Suprapubic skin (tissue), 4 donors: ENCODE measurements at regions not wholly inside any gene's neighbourhood (a gene's known extent, or its start where the extent isn't known, plus 50 kb on each side); places are given as distances from the start of the nearest gene placed in this dataset.

Experiments
- DNase-seq, 2 donors: peaks; one replicate each; pipeline ENCODE4 v3.0.0-alpha.2; 2019; ENCODE audit warnings: low spot score in 2 of 2
- H3K27ac ChIP-seq: fragments of 200-600 bp; sonication (generic); one replicate; pipeline ENCODE4 v1.5.1; 2019
- H3K27me3 ChIP-seq: fragments of 200-600 bp; sonication (generic); one replicate; pipeline ENCODE4 v1.5.1; 2019
- H3K36me3 ChIP-seq: fragments of 200-600 bp; sonication (generic); one replicate; pipeline ENCODE4 v1.5.1; 2019
- H3K4me1 ChIP-seq: fragments of 200-600 bp; sonication (generic); one replicate; pipeline ENCODE4 v1.5.1; 2019
- H3K4me3 ChIP-seq: fragments of 200-600 bp; sonication (generic); one replicate; pipeline ENCODE4 v1.5.1; 2019; ENCODE audit warnings: mild to moderate bottlenecking
- H3K9me3 ChIP-seq: fragments of 200-600 bp; sonication (generic); one replicate; pipeline ENCODE4 v1.5.1; 2019
- EP300 ChIP-seq: sonication (generic); formaldehyde crosslinking; IDR thresholded peaks from one replicate; pipeline ENCODE4 v1.6.1; 2017; ENCODE audit warnings: antibody characterized with exemption
- POLR2A ChIP-seq, 2 donors: fragments of 450-650 bp; IDR thresholded peaks; one replicate each; pipeline ENCODE4 v1.6.1; 2017; ENCODE audit warnings: antibody characterized with exemption in 2 of 2, mild to moderate bottlenecking in 2 of 2, moderate library complexity in 2 of 2
- POLR2AphosphoS5 ChIP-seq, 3 donors: sonication (generic); formaldehyde crosslinking; IDR thresholded peaks; one replicate each; pipeline ENCODE4 v1.6.1; 2017; ENCODE audit warnings: antibody characterized with exemption in 3 of 3
- WGBS: methylation state at CpG from one replicate; pipeline ENCODE4 v1.1.5; 2018; 5-methylcytosine and 5-hydroxymethylcytosine counted together
- TF ChIP-seq, protein P1 (sequence below), 2 donors: fragments of 200-600 bp in 1 of 2; fragments of 450-650 bp in 1 of 2; sonication (generic) in 1 of 2; IDR thresholded peaks; one replicate each; pipeline ENCODE4 v1.5.1; 2016 to 2019; ENCODE audit warnings: antibody characterized with exemption in 2 of 2, mild to moderate bottlenecking in 1 of 2, moderate library complexity in 1 of 2

DNA sequence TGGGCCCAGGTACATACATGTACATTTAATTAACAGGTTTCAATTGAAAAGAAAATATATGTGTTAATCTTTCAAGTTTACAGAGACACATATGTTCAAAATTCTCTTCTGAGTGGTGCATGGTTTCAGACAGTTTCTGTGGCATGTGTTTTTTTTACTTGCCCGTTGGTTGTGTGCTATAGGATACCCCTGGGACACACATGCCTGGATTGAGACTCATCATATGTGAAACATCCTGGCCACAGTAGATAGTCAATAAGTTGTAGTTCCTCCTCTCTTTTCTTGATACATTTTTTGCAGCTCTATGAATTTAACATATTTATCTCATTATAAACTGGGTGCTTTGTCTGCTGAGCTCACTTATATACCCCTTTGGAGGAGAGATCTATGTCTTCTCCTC, 207.8 kb upstream of the CTBP2 start:
- Histone ChIP-seq H3K27me3 (peaks cover 12% of the 10 kb centered on the region), H3K9me3 (no peaks in the 10 kb centered on the region), H3K4me1 (no peaks in the 10 kb centered on the region), H3K27ac (no peak overlapping the region), H3K4me3 (no peak overlapping the region), H3K36me3 (no peaks in the 10 kb centered on the region)
- DNase-seq = no peak
- TF ChIP-seq POLR2A (IDR thresholded peaks at IDR 0.05) (no peak), EP300 (no peak), POLR2AphosphoS5 (IDR thresholded peaks at IDR 0.05) (no peak)
- TF ChIP-seq, protein P1, sequence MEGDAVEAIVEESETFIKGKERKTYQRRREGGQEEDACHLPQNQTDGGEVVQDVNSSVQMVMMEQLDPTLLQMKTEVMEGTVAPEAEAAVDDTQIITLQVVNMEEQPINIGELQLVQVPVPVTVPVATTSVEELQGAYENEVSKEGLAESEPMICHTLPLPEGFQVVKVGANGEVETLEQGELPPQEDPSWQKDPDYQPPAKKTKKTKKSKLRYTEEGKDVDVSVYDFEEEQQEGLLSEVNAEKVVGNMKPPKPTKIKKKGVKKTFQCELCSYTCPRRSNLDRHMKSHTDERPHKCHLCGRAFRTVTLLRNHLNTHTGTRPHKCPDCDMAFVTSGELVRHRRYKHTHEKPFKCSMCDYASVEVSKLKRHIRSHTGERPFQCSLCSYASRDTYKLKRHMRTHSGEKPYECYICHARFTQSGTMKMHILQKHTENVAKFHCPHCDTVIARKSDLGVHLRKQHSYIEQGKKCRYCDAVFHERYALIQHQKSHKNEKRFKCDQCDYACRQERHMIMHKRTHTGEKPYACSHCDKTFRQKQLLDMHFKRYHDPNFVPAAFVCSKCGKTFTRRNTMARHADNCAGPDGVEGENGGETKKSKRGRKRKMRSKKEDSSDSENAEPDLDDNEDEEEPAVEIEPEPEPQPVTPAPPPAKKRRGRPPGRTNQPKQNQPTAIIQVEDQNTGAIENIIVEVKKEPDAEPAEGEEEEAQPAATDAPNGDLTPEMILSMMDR (IDR thresholded peaks at IDR 0.05) = no peak
- WGBS = 51% methylated on average over 1 of the region's 1 CpG

DNA sequence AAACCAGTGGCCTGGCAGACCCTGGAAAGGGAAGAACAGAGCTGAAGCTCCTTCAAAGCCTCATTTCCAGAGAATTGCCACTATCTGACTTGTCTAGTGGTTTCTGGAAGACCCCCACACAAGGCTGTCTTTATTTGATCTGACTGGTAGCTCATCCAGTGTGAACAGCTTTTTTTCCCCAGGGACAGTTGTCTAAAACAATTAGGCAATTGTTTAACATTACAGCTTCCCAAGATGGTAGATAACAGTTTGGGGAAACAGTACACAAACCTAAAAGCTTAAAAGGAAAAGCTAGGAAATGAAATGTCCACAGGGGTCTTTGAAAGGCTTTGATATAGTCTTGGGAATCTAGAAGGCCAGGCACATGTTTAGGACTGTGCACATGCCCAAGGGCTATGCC, 203.4 kb upstream of the CTBP2 start:
- Histone ChIP-seq H3K27me3 (no peaks in the 10 kb centered on the region), H3K4me3 (no peak overlapping the region), H3K9me3 (no peaks in the 10 kb centered on the region), H3K36me3 (no peaks in the 10 kb centered on the region), H3K4me1 (no peaks in the 10 kb centered on the region), H3K27ac (no peak overlapping the region)
- no peak for DNase-seq
- no peak for TF ChIP-seq POLR2A (IDR thresholded peaks at IDR 0.05)
- TF ChIP-seq, protein P1 (IDR thresholded peaks at IDR 0.05) = no peak
- no peak for TF ChIP-seq EP300
- no peak for TF ChIP-seq POLR2AphosphoS5 (IDR thresholded peaks at IDR 0.05)

DNA sequence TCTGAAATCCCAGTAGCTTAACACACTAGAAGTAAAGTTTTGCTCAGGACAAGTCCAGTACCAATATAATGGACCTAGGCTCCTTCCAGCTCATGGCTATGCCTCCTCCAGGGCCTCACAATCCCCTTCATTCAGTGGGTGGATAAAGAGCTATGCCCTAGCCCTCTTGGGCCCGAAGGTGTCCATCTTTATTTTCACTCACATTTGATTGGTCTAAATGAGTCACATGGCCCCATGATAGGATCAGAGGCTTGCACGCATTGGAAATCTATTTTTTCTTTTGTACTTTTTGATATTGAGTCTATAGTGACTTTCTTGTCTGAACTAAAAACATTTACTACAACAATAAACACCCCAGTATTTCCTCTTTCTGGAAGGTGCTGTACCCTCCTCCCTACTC, 202.6 kb upstream of the CTBP2 start:
- no peak overlapping the region for H3K27ac ChIP-seq
- DNase-seq = no peak
- no peak for TF ChIP-seq POLR2A (IDR thresholded peaks at IDR 0.05)
- no peak for TF ChIP-seq POLR2AphosphoS5 (IDR thresholded peaks at IDR 0.05)
- no peak for TF ChIP-seq EP300
- TF ChIP-seq, protein P1 (IDR thresholded peaks at IDR 0.05) = no peak
- H3K4me1 ChIP-seq = no peaks in the 10 kb centered on the region
- 91% methylated on average over 2 of the region's 2 CpGs for WGBS
- no peaks in the 10 kb centered on the region for H3K27me3 ChIP-seq
- H3K36me3 ChIP-seq = no peaks in the 10 kb centered on the region
- no peak overlapping the region for H3K4me3 ChIP-seq
- H3K9me3 ChIP-seq = no peaks in the 10 kb centered on the region

DNA sequence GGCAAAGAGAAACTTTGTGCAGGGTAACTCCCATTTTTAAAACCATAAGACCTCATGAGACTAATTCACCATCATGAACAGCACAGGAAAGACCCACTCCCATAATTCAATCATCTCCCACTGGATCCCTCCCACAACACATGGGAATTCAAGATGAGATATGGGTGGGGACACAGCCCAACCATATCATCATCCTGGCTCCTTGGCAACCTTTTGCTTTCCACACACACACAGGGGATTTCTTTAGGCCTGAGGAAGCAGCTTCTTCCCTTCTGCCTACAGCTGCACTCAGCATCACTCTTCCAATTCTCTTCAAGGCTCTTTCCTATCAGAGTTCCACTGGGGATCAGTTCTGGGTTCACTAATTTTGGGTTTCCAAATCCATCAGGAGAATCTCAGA, 199.0 kb upstream of the CTBP2 start:
- Histone ChIP-seq H3K27ac (no peak overlapping the region), H3K4me3 (no peak overlapping the region), H3K27me3 (no peaks in the 10 kb centered on the region), H3K4me1 (no peaks in the 10 kb centered on the region), H3K36me3 (no peaks in the 10 kb centered on the region), H3K9me3 (no peaks in the 10 kb centered on the region)
- no peak for DNase-seq
- TF ChIP-seq POLR2AphosphoS5 (IDR thresholded peaks at IDR 0.05) = no peak
- TF ChIP-seq POLR2A (IDR thresholded peaks at IDR 0.05) = no peak
- TF ChIP-seq, protein P1 (IDR thresholded peaks at IDR 0.05) = no peak
- TF ChIP-seq EP300 = no peak

DNA sequence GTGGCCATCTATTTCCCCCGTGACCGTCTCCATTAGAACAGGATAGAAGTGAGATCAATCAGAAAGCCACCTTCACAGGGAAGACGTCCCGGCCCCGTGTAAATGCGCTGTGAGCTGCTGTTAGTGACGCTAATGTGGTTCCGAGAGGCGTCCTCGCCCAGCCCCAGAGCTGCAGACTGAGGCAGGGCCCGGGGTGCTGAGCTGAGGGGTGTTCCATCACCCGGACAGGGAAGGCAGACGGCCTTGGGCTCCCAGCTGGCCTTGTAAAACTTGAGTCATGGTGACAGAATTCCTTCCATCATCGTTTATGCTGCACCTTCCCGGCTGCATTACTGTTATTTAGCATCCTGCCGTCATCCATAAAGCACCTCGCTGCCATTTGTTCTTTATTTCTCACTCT, 195.3 kb upstream of the CTBP2 start:
- 51% methylated on average over 17 of the region's 17 CpGs for WGBS

More for the DNA sequence above, 195.3 kb upstream of the CTBP2 start:
- Histone ChIP-seq H3K4me3 (no peak overlapping the region), H3K9me3 (no peaks in the 10 kb centered on the region), H3K4me1 (no peaks in the 10 kb centered on the region), H3K27ac (no peak overlapping the region), H3K27me3 (no peaks in the 10 kb centered on the region), H3K36me3 (no peaks in the 10 kb centered on the region)
- DNase-seq = no peak
- TF ChIP-seq EP300 (no peak), POLR2AphosphoS5 (IDR thresholded peaks at IDR 0.05) (no peak), POLR2A (IDR thresholded peaks at IDR 0.05) (no peak)
- TF ChIP-seq, protein P1 (IDR thresholded peaks at IDR 0.05) = no peak
